Left ventricle myocardium inferior (tissue), 1 donor: ENCODE measurements at regions not wholly inside any gene's neighbourhood (a gene's known extent, or its start where the extent isn't known, plus 50 kb on each side); places are given as distances from the start of the nearest gene placed in this dataset.

Experiments used
- DNase-seq: peaks from one replicate; pipeline ENCODE4 v3.0.0-alpha.2; 2020
- H3K27ac ChIP-seq: fragments of 200-600 bp; replicated peaks from 2 replicates; pipeline ENCODE4 v1.8.0; 2021
- H3K27me3 ChIP-seq: fragments of 200-600 bp; 2 replicates; pipeline ENCODE4 v1.8.0; 2021; ENCODE audit warnings: low read depth
- H3K36me3 ChIP-seq: fragments of 200-600 bp; 2 replicates; pipeline ENCODE4 v1.8.0; 2021
- H3K4me1 ChIP-seq: fragments of 200-600 bp; 2 replicates; pipeline ENCODE4 v1.8.0; 2021
- H3K4me3 ChIP-seq: fragments of 200-600 bp; 2 replicates; pipeline ENCODE4 v1.8.0; 2021; ENCODE audit warnings: mild to moderate bottlenecking, moderate library complexity
- H3K9me3 ChIP-seq: fragments of 200-600 bp; replicated peaks from 2 replicates; pipeline ENCODE4 v1.8.0; 2021
- CTCF ChIP-seq: fragments of 200-600 bp; IDR thresholded peaks from 2 replicates; pipeline ENCODE4 v1.8.0; 2021; ENCODE audit warnings: antibody characterized with exemption, mild to moderate bottlenecking, borderline replicate concordance
- intact Hi-C: fragments of 100-400 bp; cut with micrococcal nuclease; formaldehyde crosslinking; loops from one replicate; pipeline ENCODE4 v1.11.0; 2022
- donor health status: DM: no; HTN: yes; CAD: no; lungs with severe emphysema.

DNA sequence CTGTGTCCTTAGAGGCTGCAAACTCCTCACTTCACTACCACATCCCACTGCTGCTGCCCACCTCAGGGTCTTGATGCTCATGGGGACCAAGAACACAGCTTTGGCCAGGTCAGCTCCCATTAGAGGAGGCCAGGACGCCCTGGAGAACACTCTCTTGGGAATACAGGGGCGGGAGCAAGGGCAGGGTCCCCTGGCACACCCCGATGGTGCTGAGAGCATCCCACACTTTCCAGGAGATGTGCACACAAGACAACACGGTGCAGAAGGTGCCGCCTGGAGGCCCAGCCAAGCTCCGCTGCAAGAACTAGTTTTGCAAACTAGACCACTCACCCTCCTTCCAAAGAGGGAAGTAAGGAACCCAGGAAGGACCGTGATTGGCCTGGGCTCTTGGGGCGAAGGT is 304.4 kb upstream of the SALL3 start:
- intact Hi-C loops, result no loop called here
- Histone ChIP-seq H3K4me1 (no peaks in the 10 kb centered on the region), H3K27ac (no peak overlapping the region), H3K9me3 (no peaks in the 10 kb centered on the region), H3K36me3 (no peaks in the 10 kb centered on the region), H3K27me3 (peaks cover 37% of the 10 kb centered on the region), H3K4me3 (no peak overlapping the region)
- no peak for DNase-seq
- TF ChIP-seq CTCF, result no peak

- Histone ChIP-seq H3K9me3 (no peaks in the 10 kb centered on the region), H3K36me3 (no peaks in the 10 kb centered on the region), H3K4me3 (no peak overlapping the region), H3K4me1 (no peaks in the 10 kb centered on the region), H3K27ac (no peak overlapping the region), H3K27me3 (peaks cover 37% of the 10 kb centered on the region)
- no peak for DNase-seq
- intact Hi-C loops, result no loop called here
- TF ChIP-seq CTCF, result no peak
Measured at GRCh38 chr18:78676622-78677482, 302.8 kb upstream of the SALL3 start.

- no peak for TF ChIP-seq CTCF
- Histone ChIP-seq H3K4me1 (no peaks in the 10 kb centered on the region), H3K36me3 (no peaks in the 10 kb centered on the region), H3K4me3 (no peak overlapping the region), H3K27ac (no peak overlapping the region), H3K9me3 (no peaks in the 10 kb centered on the region), H3K27me3 (peaks cover 45% of the 10 kb centered on the region)
- no peak for DNase-seq
- intact Hi-C loops, result no loop called here
Measured at GRCh38 chr18:78677483-78678317, 301.9 kb upstream of the SALL3 start.

DNA sequence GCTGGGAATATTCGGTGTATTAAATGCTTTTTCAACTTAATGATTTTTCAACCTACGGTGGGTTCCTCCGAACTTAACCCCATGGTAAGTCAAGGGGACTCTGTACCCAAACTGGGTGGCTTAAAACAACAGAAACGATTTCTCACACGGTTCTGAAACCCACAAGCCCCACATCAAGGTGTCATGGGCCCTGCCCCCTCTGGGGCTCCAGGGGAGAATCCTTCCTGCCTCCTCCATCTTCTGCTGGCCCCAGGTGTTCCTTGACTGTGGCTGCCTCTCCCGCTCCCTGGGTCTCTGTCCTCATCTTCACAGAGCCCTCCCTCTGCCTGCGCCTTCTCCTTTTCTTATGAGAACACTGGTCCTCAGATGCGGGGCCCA is 301.3 kb upstream of the SALL3 start:
- Histone ChIP-seq H3K27ac (no peak overlapping the region), H3K4me1 (no peaks in the 10 kb centered on the region), H3K9me3 (no peaks in the 10 kb centered on the region), H3K4me3 (no peak overlapping the region), H3K27me3 (peaks cover 45% of the 10 kb centered on the region), H3K36me3 (no peaks in the 10 kb centered on the region)
- no peak for DNase-seq
- intact Hi-C loops, result no loop called here
- no peak for TF ChIP-seq CTCF

- TF ChIP-seq CTCF, result no peak
- H3K4me3 ChIP-seq, result no peak overlapping the region
- no peak overlapping the region for H3K27ac ChIP-seq
- H3K9me3 ChIP-seq, result no peaks in the 10 kb centered on the region
- DNase-seq, result no peak
- intact Hi-C loops, result no loop called here
- peaks cover 46% of the 10 kb centered on the region for H3K27me3 ChIP-seq
- no peaks in the 10 kb centered on the region for H3K36me3 ChIP-seq
- no peaks in the 10 kb centered on the region for H3K4me1 ChIP-seq
Measured at GRCh38 chr18:78679031-78679430, 300.6 kb upstream of the SALL3 start.
